ENCODE measurements at regions not wholly inside any gene's neighbourhood (a gene's known extent, or its start where the extent isn't known, plus 50 kb on each side); places are given as distances from the start of the nearest gene placed in this dataset.

DNA sequence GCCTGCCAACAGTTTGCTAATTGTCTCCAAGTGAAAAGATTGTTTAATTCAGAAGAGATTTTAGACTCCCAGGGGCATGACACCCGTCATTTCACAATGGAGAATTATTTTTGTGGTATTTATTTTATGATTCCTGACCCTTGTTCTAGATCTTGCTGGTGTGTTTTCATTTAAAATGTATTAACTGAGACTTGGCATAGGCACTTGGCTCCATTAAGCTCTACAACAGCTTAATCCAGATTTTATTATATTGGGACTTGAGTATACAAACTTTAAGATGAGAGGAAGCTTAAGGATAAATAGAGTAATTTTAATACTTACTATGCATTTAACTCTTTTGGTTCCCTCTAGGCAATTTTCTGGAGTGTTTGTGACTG, 101.3 kb upstream of the KCNE2 start:
- H3K4me1 ChIP-seq (ENCODE audit: control insufficient read depth, insufficient read depth, low read length), result no peaks in the 10 kb centered on the region
- no peaks in the 10 kb centered on the region for H3K36me3 ChIP-seq (ENCODE audit: control insufficient read depth, insufficient read depth, low read length)
- no peaks in the 10 kb centered on the region for H3K9me3 ChIP-seq (ENCODE audit: control insufficient read depth, low read length)
- no peak overlapping the region for H3K4me3 ChIP-seq (ENCODE audit: low read length)
- no peak overlapping the region for H3K9ac ChIP-seq (ENCODE audit: low read length)
- H3K27me3 ChIP-seq (ENCODE audit: control insufficient read depth, insufficient read depth, low read length), result peaks cover 5% of the 10 kb centered on the region

DNA sequence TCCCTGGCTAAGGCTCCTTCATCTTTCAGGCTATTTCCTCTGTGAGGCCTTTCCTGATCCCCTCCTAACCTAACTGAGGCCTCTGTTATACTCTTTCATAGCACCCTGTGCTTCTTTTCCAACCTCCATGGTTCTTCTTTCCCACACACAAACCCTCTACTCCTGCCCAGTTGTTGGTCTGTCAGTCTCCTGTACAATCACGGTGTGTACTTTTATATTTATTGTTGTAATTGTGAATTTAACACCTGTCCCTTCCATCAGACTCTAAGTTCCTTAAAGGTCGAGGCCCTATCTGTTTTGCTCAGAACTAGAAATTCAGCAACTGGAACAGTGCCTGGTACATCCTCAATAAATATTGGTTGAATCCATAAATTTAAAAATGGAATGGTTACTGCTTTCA, 100.2 kb upstream of the KCNE2 start:
- peaks cover 5% of the 10 kb centered on the region for H3K27me3 ChIP-seq (ENCODE audit: control insufficient read depth, insufficient read depth, low read length)
- no peaks in the 10 kb centered on the region for H3K4me1 ChIP-seq (ENCODE audit: control insufficient read depth, insufficient read depth, low read length)
- H3K36me3 ChIP-seq (ENCODE audit: control insufficient read depth, insufficient read depth, low read length), result no peaks in the 10 kb centered on the region
- H3K9ac ChIP-seq (ENCODE audit: low read length), result no peak overlapping the region
- no peaks in the 10 kb centered on the region for H3K9me3 ChIP-seq (ENCODE audit: control insufficient read depth, low read length)
- H3K4me3 ChIP-seq (ENCODE audit: low read length), result no peak overlapping the region

DNA sequence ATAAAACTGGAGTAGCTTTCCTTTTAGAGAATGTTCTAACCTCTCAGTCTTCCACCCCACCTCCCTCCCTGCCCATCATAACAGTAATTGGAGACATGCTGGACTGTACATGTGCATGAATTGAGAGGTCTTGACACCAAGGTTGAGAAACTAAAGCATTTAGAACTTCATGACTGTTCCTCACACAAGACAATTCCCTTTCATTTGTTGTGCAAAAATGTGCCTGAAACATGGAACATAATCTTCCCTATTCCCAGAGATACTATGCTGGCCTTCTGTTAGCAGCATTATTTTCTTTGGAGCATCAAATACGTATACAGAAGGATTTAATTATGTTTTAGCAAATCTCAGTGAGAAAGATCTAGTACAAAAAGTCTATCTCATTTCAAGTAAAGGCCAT, 97.5 kb upstream of the KCNE2 start:
- H3K36me3 ChIP-seq (ENCODE audit: control insufficient read depth, insufficient read depth, low read length), result no peaks in the 10 kb centered on the region
- H3K27me3 ChIP-seq (ENCODE audit: control insufficient read depth, insufficient read depth, low read length), result peaks cover 5% of the 10 kb centered on the region
- no peaks in the 10 kb centered on the region for H3K9me3 ChIP-seq (ENCODE audit: control insufficient read depth, low read length)
- no peak overlapping the region for H3K4me3 ChIP-seq (ENCODE audit: low read length)
- H3K9ac ChIP-seq (ENCODE audit: low read length), result no peak overlapping the region
- H3K4me1 ChIP-seq (ENCODE audit: control insufficient read depth, insufficient read depth, low read length), result no peaks in the 10 kb centered on the region

DNA sequence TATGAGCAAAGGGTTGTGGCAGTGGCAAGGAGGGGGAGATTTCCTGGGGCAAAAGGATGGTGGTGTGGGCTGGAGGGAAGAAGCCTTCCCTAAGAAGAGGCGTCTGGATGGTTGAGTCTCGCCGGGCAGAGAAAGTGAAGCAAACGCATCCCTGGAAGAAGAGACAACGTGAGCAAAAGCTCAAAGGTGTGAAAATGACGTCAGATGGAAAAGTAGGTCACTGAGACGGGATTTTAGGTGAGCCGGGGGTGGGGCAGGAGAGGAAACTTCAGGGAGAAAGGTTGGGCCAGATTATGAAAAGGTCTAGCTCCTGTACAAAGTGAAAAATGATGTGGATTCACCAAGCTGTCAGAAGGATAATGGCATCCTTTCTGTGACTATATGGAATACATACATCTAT, 95.3 kb upstream of the KCNE2 start:
- no peaks in the 10 kb centered on the region for H3K4me1 ChIP-seq (ENCODE audit: control insufficient read depth, insufficient read depth, low read length)
- H3K27me3 ChIP-seq (ENCODE audit: control insufficient read depth, insufficient read depth, low read length), result no peaks in the 10 kb centered on the region
- no peak overlapping the region for H3K9ac ChIP-seq (ENCODE audit: low read length)
- no peaks in the 10 kb centered on the region for H3K36me3 ChIP-seq (ENCODE audit: control insufficient read depth, insufficient read depth, low read length)
- no peak overlapping the region for H3K4me3 ChIP-seq (ENCODE audit: low read length)
- no peaks in the 10 kb centered on the region for H3K9me3 ChIP-seq (ENCODE audit: control insufficient read depth, low read length)

DNA sequence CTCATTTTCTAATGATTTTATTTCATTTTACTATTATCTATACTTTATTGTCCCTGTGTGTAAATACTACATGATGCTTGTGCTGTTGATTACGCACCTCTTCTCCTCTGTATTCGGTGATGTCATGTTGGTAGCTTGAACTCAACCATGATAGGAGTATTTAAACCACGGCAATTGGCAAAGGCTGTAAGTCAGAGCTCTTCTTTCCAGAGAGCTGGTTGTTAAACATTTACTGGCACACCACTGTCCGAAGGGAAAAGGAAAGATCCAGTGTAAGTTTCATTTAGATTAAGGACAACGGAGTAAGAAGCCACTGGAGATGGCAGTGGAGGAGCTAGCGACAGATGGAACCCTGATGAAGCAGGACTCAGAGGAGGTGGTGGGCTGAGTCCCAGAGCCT, 93.4 kb upstream of the KCNE2 start:
- Histone ChIP-seq H3K4me1 (ENCODE audit: control insufficient read depth, insufficient read depth, low read length) (no peaks in the 10 kb centered on the region), H3K36me3 (ENCODE audit: control insufficient read depth, insufficient read depth, low read length) (no peaks in the 10 kb centered on the region), H3K27me3 (ENCODE audit: control insufficient read depth, insufficient read depth, low read length) (no peaks in the 10 kb centered on the region), H3K9ac (ENCODE audit: low read length) (no peak overlapping the region), H3K9me3 (ENCODE audit: control insufficient read depth, low read length) (no peaks in the 10 kb centered on the region), H3K4me3 (ENCODE audit: low read length) (no peak overlapping the region)

DNA sequence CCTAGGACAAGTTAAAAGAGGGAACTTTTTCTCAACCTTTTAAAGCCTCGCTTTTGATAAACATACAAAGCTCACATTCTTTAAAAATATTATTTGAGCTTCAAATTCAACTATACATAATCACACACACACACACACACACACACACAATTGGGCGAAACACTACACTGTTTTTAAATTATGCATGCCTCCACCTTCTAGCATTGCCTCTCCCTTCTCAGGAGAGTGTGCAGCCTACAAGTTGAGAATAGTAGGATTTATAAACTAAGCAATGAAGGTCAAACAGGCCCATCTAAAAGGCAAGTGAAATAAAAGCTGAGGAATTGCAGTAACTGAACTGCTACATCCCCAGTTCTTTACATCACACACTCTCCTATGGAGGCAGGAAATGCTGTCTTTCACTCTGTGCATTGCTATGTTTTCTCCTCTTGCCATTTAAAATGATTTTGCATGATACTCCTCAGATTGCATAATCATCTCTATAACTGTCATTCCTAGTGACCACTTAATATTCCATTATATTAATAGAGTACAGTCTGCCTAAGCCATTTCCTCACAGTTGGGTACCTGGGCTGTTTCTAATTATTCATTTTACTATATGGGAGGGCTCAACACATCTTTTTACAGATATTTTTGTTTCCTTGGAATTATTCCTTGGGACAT, 92.5 kb upstream of the KCNE2 start:
- no peaks in the 10 kb centered on the region for H3K9me3 ChIP-seq (ENCODE audit: control insufficient read depth, low read length)
- no peaks in the 10 kb centered on the region for H3K4me1 ChIP-seq (ENCODE audit: control insufficient read depth, insufficient read depth, low read length)
- H3K4me3 ChIP-seq (ENCODE audit: low read length), result no peak overlapping the region
- no peak overlapping the region for H3K9ac ChIP-seq (ENCODE audit: low read length)
- no peaks in the 10 kb centered on the region for H3K27me3 ChIP-seq (ENCODE audit: control insufficient read depth, insufficient read depth, low read length)
- H3K36me3 ChIP-seq (ENCODE audit: control insufficient read depth, insufficient read depth, low read length), result no peaks in the 10 kb centered on the region

DNA sequence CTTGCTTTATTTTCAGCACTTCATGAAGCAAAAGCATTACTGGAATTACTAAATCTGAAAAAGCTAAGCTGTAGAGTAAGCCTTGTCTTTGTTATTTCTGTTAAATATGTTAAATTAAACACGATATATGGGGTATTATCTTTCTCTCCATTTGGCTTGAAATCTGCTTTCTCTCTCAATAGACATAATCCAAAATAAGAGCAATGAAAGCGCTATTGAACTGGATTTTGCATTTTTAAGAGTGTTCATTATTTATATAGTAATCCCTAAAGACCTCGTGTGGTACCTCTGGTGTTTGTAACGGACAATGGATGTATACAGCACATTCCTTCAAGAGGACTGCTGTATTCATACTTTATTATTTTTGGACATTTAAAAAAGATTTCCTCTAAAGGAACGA, 91.5 kb upstream of the KCNE2 start:
- no peak overlapping the region for H3K9ac ChIP-seq (ENCODE audit: low read length)

DNA sequence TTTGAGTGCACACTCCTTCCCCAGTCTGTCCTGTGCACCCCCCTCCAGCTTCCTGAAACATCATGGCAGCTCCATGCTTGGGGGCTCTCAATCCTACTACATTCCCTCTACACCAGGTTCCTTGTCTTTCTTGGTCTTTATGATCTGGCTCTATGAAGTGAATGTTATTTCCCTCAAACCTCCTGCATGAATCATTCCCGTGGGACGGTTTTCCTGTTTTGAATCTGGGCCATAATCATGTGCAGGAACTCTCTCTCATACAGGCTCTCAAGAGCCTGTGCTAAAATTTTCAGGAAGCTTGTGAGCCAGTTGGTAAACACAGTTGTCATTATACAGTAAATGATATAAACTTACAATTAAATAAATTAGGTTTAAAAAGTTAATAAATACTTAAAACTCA, 89.8 kb upstream of the KCNE2 start:
- Histone ChIP-seq H3K4me3 (ENCODE audit: low read length) (no peak overlapping the region), H3K9ac (ENCODE audit: low read length) (no peak overlapping the region), H3K27me3 (ENCODE audit: control insufficient read depth, insufficient read depth, low read length) (no peaks in the 10 kb centered on the region), H3K9me3 (ENCODE audit: control insufficient read depth, low read length) (no peaks in the 10 kb centered on the region), H3K36me3 (ENCODE audit: control insufficient read depth, insufficient read depth, low read length) (no peaks in the 10 kb centered on the region), H3K4me1 (ENCODE audit: control insufficient read depth, insufficient read depth, low read length) (no peaks in the 10 kb centered on the region)

More for the DNA sequence above, 91.5 kb upstream of the KCNE2 start:
- H3K27me3 ChIP-seq (ENCODE audit: control insufficient read depth, insufficient read depth, low read length), result no peaks in the 10 kb centered on the region
- H3K4me1 ChIP-seq (ENCODE audit: control insufficient read depth, insufficient read depth, low read length), result no peaks in the 10 kb centered on the region
- no peaks in the 10 kb centered on the region for H3K36me3 ChIP-seq (ENCODE audit: control insufficient read depth, insufficient read depth, low read length)
- H3K9me3 ChIP-seq (ENCODE audit: control insufficient read depth, low read length), result no peaks in the 10 kb centered on the region
- H3K4me3 ChIP-seq (ENCODE audit: low read length), result no peak overlapping the region

DNA sequence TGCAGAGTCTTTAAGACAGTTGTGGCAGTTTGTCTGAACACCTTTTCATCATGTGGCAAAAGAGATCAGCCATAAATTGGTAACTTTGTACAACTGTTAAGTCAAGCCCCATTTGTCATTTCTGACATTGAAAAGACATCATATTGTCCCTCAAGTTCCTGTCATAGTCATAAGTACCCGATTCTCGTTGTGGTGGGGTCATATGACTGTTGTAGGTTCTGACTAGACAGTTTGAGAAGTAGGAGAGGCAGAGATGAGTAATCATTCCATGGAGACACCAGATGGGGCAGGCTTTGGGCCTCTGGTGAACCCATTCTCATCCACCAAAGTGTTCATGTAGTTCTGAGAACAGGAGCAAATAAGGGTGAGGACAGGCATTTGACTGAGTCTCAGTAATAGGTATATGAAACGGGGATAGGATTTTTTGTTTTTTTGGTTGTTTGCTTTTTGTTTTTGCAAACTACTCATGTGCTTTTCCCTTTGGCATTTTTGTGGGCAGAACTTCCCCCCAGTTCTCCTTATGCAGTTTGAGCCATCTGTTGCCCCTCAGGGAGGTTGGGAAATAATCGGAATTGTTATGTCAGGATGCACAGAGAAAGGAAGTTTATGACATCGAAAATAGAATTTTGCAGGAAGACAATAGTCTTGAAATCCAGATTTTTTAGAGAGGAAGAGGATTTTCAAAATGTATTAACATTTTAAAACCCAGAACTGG, 86.9 kb upstream of the KCNE2 start:
- no peaks in the 10 kb centered on the region for H3K9me3 ChIP-seq (ENCODE audit: control insufficient read depth, low read length)
- no peak overlapping the region for H3K9ac ChIP-seq (ENCODE audit: low read length)
- peaks cover 3% of the 10 kb centered on the region for H3K27me3 ChIP-seq (ENCODE audit: control insufficient read depth, insufficient read depth, low read length)
- H3K4me3 ChIP-seq (ENCODE audit: low read length), result no peak overlapping the region
- H3K4me1 ChIP-seq (ENCODE audit: control insufficient read depth, insufficient read depth, low read length), result peaks cover 14% of the 10 kb centered on the region
- no peaks in the 10 kb centered on the region for H3K36me3 ChIP-seq (ENCODE audit: control insufficient read depth, insufficient read depth, low read length)

DNA sequence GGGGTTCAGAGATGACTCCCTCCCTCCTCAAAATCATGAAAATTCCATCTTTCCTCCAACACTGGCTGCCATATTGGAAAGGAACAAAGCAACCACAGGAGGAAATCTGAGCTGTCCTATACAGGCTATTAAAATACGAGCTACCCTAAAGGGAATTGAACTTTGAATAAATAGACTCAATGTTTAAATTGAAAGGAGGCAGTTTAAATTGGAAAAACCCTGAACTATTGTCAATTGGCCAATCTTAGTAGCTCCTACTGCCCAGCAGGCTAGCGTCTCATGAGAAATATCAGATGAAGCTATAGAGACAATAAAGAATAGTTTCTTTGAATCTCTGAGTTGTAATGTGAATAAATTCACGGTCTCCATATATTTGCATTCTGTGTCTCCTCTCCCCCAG, 85.4 kb upstream of the KCNE2 start:
- H3K9ac ChIP-seq (ENCODE audit: low read length), result no peak overlapping the region
- H3K4me1 ChIP-seq (ENCODE audit: control insufficient read depth, insufficient read depth, low read length), result peaks cover 14% of the 10 kb centered on the region
- H3K36me3 ChIP-seq (ENCODE audit: control insufficient read depth, insufficient read depth, low read length), result no peaks in the 10 kb centered on the region
- no peaks in the 10 kb centered on the region for H3K9me3 ChIP-seq (ENCODE audit: control insufficient read depth, low read length)
- peaks cover 3% of the 10 kb centered on the region for H3K27me3 ChIP-seq (ENCODE audit: control insufficient read depth, insufficient read depth, low read length)
- H3K4me3 ChIP-seq (ENCODE audit: low read length), result no peak overlapping the region

DNA sequence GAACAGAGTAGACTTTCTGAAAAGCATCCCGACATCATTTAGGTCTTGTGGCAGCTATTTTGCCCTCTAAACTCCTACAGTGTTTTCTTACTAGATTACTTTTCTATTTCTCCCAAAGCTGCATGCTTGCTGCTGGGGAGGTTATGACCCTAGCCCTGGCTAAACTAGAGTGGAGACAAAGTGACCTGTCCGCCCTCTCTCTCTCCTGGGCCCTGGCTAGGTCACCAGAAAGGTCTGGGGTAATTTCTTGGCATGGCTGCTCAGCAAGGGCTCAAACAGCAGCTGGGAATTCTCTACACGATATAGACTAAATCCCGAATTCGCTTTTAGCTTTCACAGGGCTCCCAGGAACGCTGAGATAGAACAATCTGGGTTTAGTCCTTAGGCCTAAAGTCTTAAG, 84.5 kb upstream of the KCNE2 start:
- no peaks in the 10 kb centered on the region for H3K9me3 ChIP-seq (ENCODE audit: control insufficient read depth, low read length)
- H3K27me3 ChIP-seq (ENCODE audit: control insufficient read depth, insufficient read depth, low read length), result peaks cover 3% of the 10 kb centered on the region
- H3K4me3 ChIP-seq (ENCODE audit: low read length), result no peak overlapping the region
- H3K4me1 ChIP-seq (ENCODE audit: control insufficient read depth, insufficient read depth, low read length), result peaks cover 14% of the 10 kb centered on the region
- no peaks in the 10 kb centered on the region for H3K36me3 ChIP-seq (ENCODE audit: control insufficient read depth, insufficient read depth, low read length)
- H3K9ac ChIP-seq (ENCODE audit: low read length), result no peak overlapping the region

DNA sequence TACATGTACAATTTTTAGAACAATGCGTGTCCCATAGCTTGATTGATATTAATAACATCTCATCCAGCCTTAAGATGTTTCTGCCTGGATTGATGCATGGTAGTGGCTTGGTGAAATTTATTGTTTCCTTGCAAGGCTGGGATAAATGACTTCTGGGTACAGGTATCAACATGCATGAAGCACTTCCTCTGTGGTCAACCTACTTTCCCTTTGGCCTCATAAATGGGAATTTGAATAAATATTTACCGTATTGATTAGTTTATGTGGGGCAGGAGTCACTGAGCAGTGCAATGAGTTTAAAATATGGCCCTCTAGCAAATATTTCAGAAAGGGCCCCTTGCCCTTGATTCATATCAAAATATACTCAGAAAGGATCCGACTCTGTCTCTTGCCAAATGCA, 83.9 kb upstream of the KCNE2 start:
- Histone ChIP-seq H3K4me1 (ENCODE audit: control insufficient read depth, insufficient read depth, low read length) (peaks cover 14% of the 10 kb centered on the region), H3K4me3 (ENCODE audit: low read length) (no peak overlapping the region), H3K36me3 (ENCODE audit: control insufficient read depth, insufficient read depth, low read length) (no peaks in the 10 kb centered on the region), H3K27me3 (ENCODE audit: control insufficient read depth, insufficient read depth, low read length) (peaks cover 3% of the 10 kb centered on the region), H3K9ac (ENCODE audit: low read length) (no peak overlapping the region), H3K9me3 (ENCODE audit: control insufficient read depth, low read length) (no peaks in the 10 kb centered on the region)
